Ishikawa (cell line): ENCODE measurements at regions not wholly inside any gene's neighbourhood (a gene's known extent, or its start where the extent isn't known, plus 50 kb on each side); places are given as distances from the start of the nearest gene placed in this dataset.

ENCODE experiments used
- CREB1 ChIP-seq: IDR thresholded peaks from 2 replicates; pipeline ENCODE4 v1.6.1; 2012; ENCODE audit warnings: low read depth
- MAX ChIP-seq: IDR thresholded peaks from 2 replicates; pipeline ENCODE4 v1.6.1; 2012
- RAD21 ChIP-seq: IDR thresholded peaks from 2 replicates; pipeline ENCODE4 v1.6.1; 2012; ENCODE audit warnings: low read depth
- TAF1 ChIP-seq: IDR thresholded peaks from 2 replicates; pipeline ENCODE4 v1.6.1; 2012; ENCODE audit warnings: low read depth, mild to moderate bottlenecking
- TEAD4 ChIP-seq: IDR thresholded peaks from 2 replicates; pipeline ENCODE4 v1.6.1; 2012
- USF1 ChIP-seq: IDR thresholded peaks from 2 replicates; pipeline ENCODE4 v1.6.1; 2012
- TF ChIP-seq, protein P1 (sequence below): IDR thresholded peaks from 2 replicates; pipeline ENCODE4 v1.6.1; 2012; ENCODE audit warnings: low read depth, mild to moderate bottlenecking

DNA sequence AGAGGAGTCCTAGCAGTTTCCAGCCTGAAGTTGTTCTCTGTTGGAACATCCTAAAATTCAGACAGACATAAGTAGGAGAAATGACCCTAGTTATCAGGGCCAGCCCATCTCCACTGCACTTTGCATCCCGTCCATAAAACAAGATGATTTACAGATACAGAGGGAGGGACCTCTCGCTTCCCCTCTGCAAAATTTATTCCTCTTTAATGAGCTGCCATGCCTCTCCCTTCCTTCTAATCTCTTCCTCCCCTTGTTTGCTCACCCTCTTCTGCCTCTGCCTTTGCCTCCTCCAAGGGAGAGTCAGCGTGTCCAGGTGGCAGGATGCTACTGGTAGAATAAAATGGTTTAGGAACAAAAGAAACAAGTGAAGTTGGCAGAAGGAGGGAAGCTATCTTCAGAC, 351.3 kb downstream of the SOX9 start:
- TF ChIP-seq CREB1 (no peak), TAF1 (no peak), TEAD4 (no peak), RAD21 (no peak), MAX (no peak), USF1 (no peak)
- TF ChIP-seq, protein P1, sequence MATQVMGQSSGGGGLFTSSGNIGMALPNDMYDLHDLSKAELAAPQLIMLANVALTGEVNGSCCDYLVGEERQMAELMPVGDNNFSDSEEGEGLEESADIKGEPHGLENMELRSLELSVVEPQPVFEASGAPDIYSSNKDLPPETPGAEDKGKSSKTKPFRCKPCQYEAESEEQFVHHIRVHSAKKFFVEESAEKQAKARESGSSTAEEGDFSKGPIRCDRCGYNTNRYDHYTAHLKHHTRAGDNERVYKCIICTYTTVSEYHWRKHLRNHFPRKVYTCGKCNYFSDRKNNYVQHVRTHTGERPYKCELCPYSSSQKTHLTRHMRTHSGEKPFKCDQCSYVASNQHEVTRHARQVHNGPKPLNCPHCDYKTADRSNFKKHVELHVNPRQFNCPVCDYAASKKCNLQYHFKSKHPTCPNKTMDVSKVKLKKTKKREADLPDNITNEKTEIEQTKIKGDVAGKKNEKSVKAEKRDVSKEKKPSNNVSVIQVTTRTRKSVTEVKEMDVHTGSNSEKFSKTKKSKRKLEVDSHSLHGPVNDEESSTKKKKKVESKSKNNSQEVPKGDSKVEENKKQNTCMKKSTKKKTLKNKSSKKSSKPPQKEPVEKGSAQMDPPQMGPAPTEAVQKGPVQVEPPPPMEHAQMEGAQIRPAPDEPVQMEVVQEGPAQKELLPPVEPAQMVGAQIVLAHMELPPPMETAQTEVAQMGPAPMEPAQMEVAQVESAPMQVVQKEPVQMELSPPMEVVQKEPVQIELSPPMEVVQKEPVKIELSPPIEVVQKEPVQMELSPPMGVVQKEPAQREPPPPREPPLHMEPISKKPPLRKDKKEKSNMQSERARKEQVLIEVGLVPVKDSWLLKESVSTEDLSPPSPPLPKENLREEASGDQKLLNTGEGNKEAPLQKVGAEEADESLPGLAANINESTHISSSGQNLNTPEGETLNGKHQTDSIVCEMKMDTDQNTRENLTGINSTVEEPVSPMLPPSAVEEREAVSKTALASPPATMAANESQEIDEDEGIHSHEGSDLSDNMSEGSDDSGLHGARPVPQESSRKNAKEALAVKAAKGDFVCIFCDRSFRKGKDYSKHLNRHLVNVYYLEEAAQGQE = no peak
